SK-N-SH (cell line): ENCODE measurements at regions not wholly inside any gene's neighbourhood (a gene's known extent, or its start where the extent isn't known, plus 50 kb on each side); places are given as distances from the start of the nearest gene placed in this dataset.

ENCODE experiments used
- CTCF ChIA-PET: fragments of 300-600, 350-600 bp; formaldehyde crosslinking; extraction: SDS; loops from one replicate; lab custom pipeline; 2021; lab: Yijun Ruan, JAX
- POLR2A ChIA-PET: fragments of 350-600 bp; sonication (Branson Sonifier 250); formaldehyde crosslinking; extraction: SDS; loops from one replicate; lab custom pipeline; 2020; ENCODE audit warnings: antibody characterized with exemption, inconsistent platforms; lab: Yijun Ruan, JAX
- DNase-seq: peaks from one replicate; pipeline ENCODE4 v3.0.0; 2012
- H2AFZ ChIP-seq: fragments of 200-600 bp; sonication (generic); 2 replicates; pipeline ENCODE4 v1.8.1; 2016; ENCODE audit warnings: antibody characterized with exemption, mild to moderate bottlenecking, low read depth
- H3F3A ChIP-seq: fragments of 200-600 bp; sonication (generic); replicated peaks from 2 replicates; pipeline ENCODE3; 2016; ENCODE audit warnings: antibody characterized with exemption, mild to moderate bottlenecking; ENCODE audit not compliant: insufficient read depth
- H3K27ac ChIP-seq, 2 experiments: fragments of 200-500 bp in 1 of 2; fragments of 200-600 bp in 1 of 2; sonication (Bioruptor generic) in 1 of 2; sonication (generic), shearing (Covaris generic) in 1 of 2; 2 replicates each; pipeline versions ENCODE4 v1.5.1 to v1.6.1; 2014 to 2016; ENCODE audit warnings: low read depth in 2 of 2, inconsistent platforms in 1 of 2, low read length in 1 of 2, mild to moderate bottlenecking in 1 of 2, mixed read lengths in 1 of 2
- H3K27me3 ChIP-seq: fragments of 200-600 bp; sonication (generic), shearing (Covaris generic); 2 replicates; pipeline ENCODE4 v1.6.1; 2016; ENCODE audit warnings: mixed run types; ENCODE audit not compliant: insufficient read depth
- H3K36me3 ChIP-seq, 2 experiments: fragments of 200-500 bp in 1 of 2; fragments of 200-600 bp in 1 of 2; sonication (Bioruptor generic) in 1 of 2; sonication (generic) in 1 of 2; replicated peaks in 1 of 2; 2 replicates each; pipeline versions ENCODE3 to v1.5.1; 2014 to 2016; ENCODE audit warnings: low read length in 1 of 2, mild to moderate bottlenecking in 1 of 2; ENCODE audit not compliant: insufficient read depth in 2 of 2, control insufficient read depth in 1 of 2
- H3K4me1 ChIP-seq, 2 experiments: fragments of 200-500 bp in 1 of 2; fragments of 200-600 bp in 1 of 2; sonication (Bioruptor generic) in 1 of 2; sonication (generic), shearing (Covaris generic) in 1 of 2; 2 replicates each; pipeline versions ENCODE4 v1.5.1 to v1.6.1; 2014 to 2016; ENCODE audit warnings: low read depth in 1 of 2, low read length in 1 of 2, mixed run types in 1 of 2; ENCODE audit not compliant: insufficient read depth in 2 of 2, control insufficient read depth in 1 of 2
- H3K4me2 ChIP-seq: fragments of 200-600 bp; sonication (generic), shearing (Covaris generic); 2 replicates; pipeline ENCODE4 v1.6.1; 2017; ENCODE audit warnings: mixed run types
- H3K4me3 ChIP-seq, 2 experiments: fragments of 200-500 bp in 1 of 2; fragments of 200-600 bp in 1 of 2; sonication (Bioruptor generic) in 1 of 2; sonication (generic), shearing (Covaris generic) in 1 of 2; 2 replicates each; pipeline versions ENCODE4 v1.5.1 to v1.8.1; 2014 to 2016; ENCODE audit warnings: low read depth in 2 of 2, inconsistent platforms in 1 of 2, low read length in 1 of 2, mild to moderate bottlenecking in 1 of 2, mixed read lengths in 1 of 2, moderate library complexity in 1 of 2
- H3K79me2 ChIP-seq: fragments of 200-600 bp; sonication (generic); 2 replicates; pipeline ENCODE4 v1.8.1; 2017; ENCODE audit warnings: mild to moderate bottlenecking; ENCODE audit not compliant: insufficient read depth
- H3K9ac ChIP-seq: fragments of 200-600 bp; sonication (generic); 2 replicates; pipeline ENCODE4 v1.6.1; 2017; ENCODE audit warnings: mixed run types
- H3K9me2 ChIP-seq: fragments of 200-600 bp; sonication (generic); 2 replicates; pipeline ENCODE4 v1.6.1; 2017; ENCODE audit warnings: mixed run types
- H3K9me3 ChIP-seq: fragments of 200-600 bp; sonication (generic); 2 replicates; pipeline ENCODE4 v1.6.1; 2017; ENCODE audit warnings: mixed run types, mild to moderate bottlenecking, moderate library complexity
- H4K20me1 ChIP-seq: fragments of 200-600 bp; sonication (generic); 2 replicates; pipeline ENCODE4 v1.6.1; 2017; ENCODE audit warnings: mild to moderate bottlenecking, mixed run types; ENCODE audit not compliant: insufficient read depth
- CHD2 ChIP-seq: fragments of 150-350 bp; IDR thresholded peaks from 2 replicates; pipeline ENCODE4 v1.6.1; 2018; ENCODE audit warnings: low read length; ENCODE audit not compliant: partially characterized antibody
- EP300 ChIP-seq, 2 experiments: IDR thresholded peaks; 2 replicates each; pipeline versions ENCODE4 v1.4.0 to v1.6.1; 2012; ENCODE audit warnings: borderline replicate concordance in 1 of 2, low read depth in 1 of 2, low read length in 1 of 2
- FOSL2 ChIP-seq: IDR thresholded peaks from 2 replicates; pipeline ENCODE4 v1.4.0; 2012; ENCODE audit warnings: low read depth, mild to moderate bottlenecking, moderate library complexity, borderline replicate concordance
- FOXJ3 ChIP-seq: sonication (generic); formaldehyde crosslinking; IDR thresholded peaks from 2 replicates; pipeline ENCODE4 v1.5.1; 2020; ENCODE audit warnings: mild to moderate bottlenecking, missing genetic modification reagents
- FOXM1 ChIP-seq: IDR thresholded peaks from 2 replicates; pipeline ENCODE4 v1.4.0; 2012; ENCODE audit warnings: low read depth, mild to moderate bottlenecking
- GABPA ChIP-seq: IDR thresholded peaks from 2 replicates; pipeline ENCODE4 v1.4.0; 2012; ENCODE audit warnings: low read depth, mild to moderate bottlenecking
- GATA2 ChIP-seq: sonication (generic); formaldehyde crosslinking; IDR thresholded peaks from 2 replicates; pipeline ENCODE4 v1.5.0; 2020; ENCODE audit warnings: mild to moderate bottlenecking, missing genetic modification reagents
- JUND ChIP-seq: IDR thresholded peaks from 2 replicates; pipeline ENCODE4 v1.4.0; 2012
- MAX ChIP-seq: IDR thresholded peaks from 2 replicates; pipeline ENCODE4 v1.4.0; 2012; ENCODE audit warnings: low read depth
- MEF2A ChIP-seq: IDR thresholded peaks from 2 replicates; pipeline ENCODE4 v1.4.0; 2012; ENCODE audit warnings: low read depth, borderline replicate concordance
- NFIC ChIP-seq: IDR thresholded peaks from 2 replicates; pipeline ENCODE4 v1.4.0; 2012; ENCODE audit warnings: borderline replicate concordance
- NRF1 ChIP-seq: IDR thresholded peaks from 2 replicates; pipeline ENCODE4 v1.6.1; 2012; ENCODE audit warnings: low read depth, mild to moderate bottlenecking, low read length
- PBX3 ChIP-seq: IDR thresholded peaks from 2 replicates; pipeline ENCODE4; 2012
- RCOR1 ChIP-seq: fragments of 150-350 bp; IDR thresholded peaks from 2 replicates; pipeline ENCODE4 v1.6.1; 2017; ENCODE audit warnings: antibody characterized with exemption, low read length
- REST ChIP-seq: IDR thresholded peaks from 2 replicates; pipeline ENCODE4 v1.6.1; 2012; ENCODE audit warnings: mild to moderate bottlenecking, low read depth, low read length, moderate library complexity
- RFX5 ChIP-seq: IDR thresholded peaks from 2 replicates; pipeline ENCODE4 v1.6.1; 2012; ENCODE audit warnings: mild to moderate bottlenecking, improper control_type of control experiment, low read length
- RXRA ChIP-seq: IDR thresholded peaks from 2 replicates; pipeline ENCODE4 v1.4.0; 2012; ENCODE audit warnings: low read depth, mild to moderate bottlenecking, borderline replicate concordance
- TCF12 ChIP-seq: IDR thresholded peaks from 2 replicates; pipeline ENCODE4 v1.4.0; 2012
- TEAD4 ChIP-seq: IDR thresholded peaks from 2 replicates; pipeline ENCODE4 v1.4.0; 2012; ENCODE audit warnings: mild to moderate bottlenecking, borderline replicate concordance; ENCODE audit not compliant: insufficient read depth
- USF1 ChIP-seq: IDR thresholded peaks from 2 replicates; pipeline ENCODE4 v1.4.0; 2012; ENCODE audit warnings: low read depth, borderline replicate concordance
- YY1 ChIP-seq: IDR thresholded peaks from 2 replicates; pipeline ENCODE4 v1.4.0; 2012; ENCODE audit warnings: low read depth, mild to moderate bottlenecking
- ZBTB33 ChIP-seq: IDR thresholded peaks from 2 replicates; pipeline ENCODE4 v1.4.0; 2012; ENCODE audit warnings: low read depth, borderline replicate concordance
- WGBS: methylation state at CpG from one replicate; pipeline ENCODE4 v1.1.6; 2017; ENCODE audit warnings: low lambda C conversion rate; 5-methylcytosine and 5-hydroxymethylcytosine counted together

- H3K4me1 ChIP-seq, result no peaks in the 10 kb centered on the region; a peak in 1 of 4 replicates
- ChIA-PET CTCF (no interaction called here), POLR2A (no interaction called here)
- no peaks in the 10 kb centered on the region for H3K9me3 ChIP-seq
- WGBS, result 20% methylated on average over 4 of the region's 4 CpGs
- TF ChIP-seq JUND (peak; percentile 74), GATA2 (CRISPR knock-in tag) (no peak), USF1 (no peak), FOSL2 (peak; percentile 77; the same call in 1 of the 2 replicates), NFIC (peak; percentile 25; the same call in 1 of the 2 replicates), TEAD4 (0 out of 2 replicates have a peak, but pooled peaks have one; percentile 14), FOXJ3 (CRISPR knock-in tag) (no peak), TCF12 (peak; percentile 71), PBX3 (peak; percentile 78), EP300 (IDR thresholded peaks at IDR 0.05; ENCODE audit: borderline replicate concordance in 1 of 2, low read depth in 1 of 2, low read length in 1 of 2) (peak in 1 of 2 experiments; percentile 73; a peak in 2 of 4 replicates)
- H3K27me3 ChIP-seq, result no peaks in the 10 kb centered on the region
- peak overlapping the region; percentile 3; the same call in 1 of the 2 replicates for H2AFZ ChIP-seq
- H3K9me2 ChIP-seq, result no peaks in the 10 kb centered on the region
- no peaks in the 10 kb centered on the region for H3K79me2 ChIP-seq
- no peak overlapping the region for H3K4me2 ChIP-seq
- H3K27ac ChIP-seq, result peak overlapping the region; percentile 56 to 62
- peaks cover 12% of the 10 kb centered on the region for H3F3A ChIP-seq
- peak overlapping the region; percentile 0; the same call in 1 of the 2 replicates for H3K9ac ChIP-seq
- H3K4me3 ChIP-seq, result peak overlapping the region; percentile 2 to 28; a peak in 1 of 4 replicates
- no peak for DNase-seq
- no peaks in the 10 kb centered on the region for H3K36me3 ChIP-seq
- no peaks in the 10 kb centered on the region for H4K20me1 ChIP-seq
Measured at GRCh38 chr1:238606896-238607295, 716.2 kb upstream of the ZP4 start.

- 79% methylated on average over 2 of the region's 2 CpGs for WGBS
- Histone ChIP-seq H3K9me3 (no peaks in the 10 kb centered on the region), H3K27me3 (no peaks in the 10 kb centered on the region), H3K36me3 (no peaks in the 10 kb centered on the region), H2AFZ (peak overlapping the region; percentile 3; the same call in 1 of the 2 replicates), H3K4me1 (no peaks in the 10 kb centered on the region; a peak in 1 of 4 replicates), H3K9me2 (no peaks in the 10 kb centered on the region), H3K9ac (peak overlapping the region; percentile 0; the same call in 1 of the 2 replicates), H3K79me2 (no peaks in the 10 kb centered on the region), H3K27ac (peak overlapping the region; percentile 56 to 62), H3K4me3 (peak overlapping the region; percentile 2 to 28; a peak in 1 of 4 replicates), H3K4me2 (no peak overlapping the region), H4K20me1 (no peaks in the 10 kb centered on the region), H3F3A (peaks cover 12% of the 10 kb centered on the region)
- POLR2A ChIA-PET, result no interaction called here
- CTCF ChIA-PET, result no interaction called here
- no peak for DNase-seq
- TF ChIP-seq REST, result no peak
- TF ChIP-seq ZBTB33, result no peak
- TF ChIP-seq MEF2A, result no peak
- TF ChIP-seq YY1, result no peak
- TF ChIP-seq FOSL2, result no peak
- TF ChIP-seq TCF12, result no peak
- TF ChIP-seq FOXM1, result no peak
- no peak for TF ChIP-seq FOXJ3 (CRISPR knock-in tag)
- TF ChIP-seq RFX5, result no peak
- TF ChIP-seq NFIC, result no peak
- no peak for TF ChIP-seq NRF1
- no peak for TF ChIP-seq RCOR1
- TF ChIP-seq GABPA, result no peak
- no peak for TF ChIP-seq CHD2
- no peak for TF ChIP-seq RXRA
- TF ChIP-seq MAX, result no peak
Measured at GRCh38 chr1:238606457-238606856, 715.7 kb upstream of the ZP4 start.
